ENCODE measurements at regions not wholly inside any gene's neighbourhood (a gene's known extent, or its start where the extent isn't known, plus 50 kb on each side); places are given as distances from the start of the nearest gene placed in this dataset.

GRCh38 chr2:183533021-183533420 lies 408.8 kb downstream of the NUP35 start:
- intact Hi-C loops (cut with micrococcal nuclease) = no loop called here
- Mint-ChIP-seq H3K9me3 (ENCODE audit: unreplicated experiment) (no peaks in the 10 kb centered on the region), H3K4me1 (ENCODE audit: insufficient read depth, unreplicated experiment) (no peaks in the 10 kb centered on the region), H3K4me3 (ENCODE audit: unreplicated experiment) (no peak overlapping the region), H3K27me3 (ENCODE audit: insufficient read depth, unreplicated experiment) (no peaks in the 10 kb centered on the region), H3K36me3 (ENCODE audit: insufficient read depth, unreplicated experiment) (no peaks in the 10 kb centered on the region), H3K27ac (ENCODE audit: low read depth, unreplicated experiment) (no peak overlapping the region)
- ChIA-PET POLR2A (interaction anchor here (0.6 kb wide), 1 partner anchor 463 kb away, joined by 3 read pairs; no protein-coding TSS in a partner anchor), CTCF (no interaction called here)
- DNase-seq (ENCODE audit: unreplicated experiment) = no peak
- no TSS peak for BruUV-seq (replicated peaks)
- TF ChIP-seq CTCF (IDR thresholded peaks at IDR 0.05; ENCODE audit: unreplicated experiment) = no peak

- H3K27me3 Mint-ChIP-seq (ENCODE audit: insufficient read depth, unreplicated experiment) = no peaks in the 10 kb centered on the region
- intact Hi-C loops (cut with micrococcal nuclease) = no loop called here
- no peak for TF ChIP-seq CTCF (IDR thresholded peaks at IDR 0.05; ENCODE audit: unreplicated experiment)
- H3K9me3 Mint-ChIP-seq (ENCODE audit: unreplicated experiment) = no peaks in the 10 kb centered on the region
- POLR2A ChIA-PET = no interaction called here
- no peak overlapping the region for H3K4me3 Mint-ChIP-seq (ENCODE audit: unreplicated experiment)
- CTCF ChIA-PET = interaction anchor here (0.6 kb wide), 1 partner anchor 364 kb away, joined by 3 read pairs; no protein-coding TSS in a partner anchor
- H3K4me1 Mint-ChIP-seq (ENCODE audit: insufficient read depth, unreplicated experiment) = no peaks in the 10 kb centered on the region
- H3K27ac Mint-ChIP-seq (ENCODE audit: low read depth, unreplicated experiment) = no peak overlapping the region
- H3K36me3 Mint-ChIP-seq (ENCODE audit: insufficient read depth, unreplicated experiment) = no peaks in the 10 kb centered on the region
- no TSS peak for BruUV-seq (replicated peaks)
- no peak for DNase-seq (ENCODE audit: unreplicated experiment)
Measured at GRCh38 chr2:183536290-183536689, 412.0 kb downstream of the NUP35 start.

- ChIA-PET CTCF (interaction anchor here (0.6 kb wide), 1 partner anchor 364 kb away, joined by 3 read pairs; no protein-coding TSS in a partner anchor), POLR2A (no interaction called here)
- H3K4me1 Mint-ChIP-seq (ENCODE audit: insufficient read depth, unreplicated experiment) = peaks cover 3% of the 10 kb centered on the region
- no peaks in the 10 kb centered on the region for H3K27me3 Mint-ChIP-seq (ENCODE audit: insufficient read depth, unreplicated experiment)
- no peaks in the 10 kb centered on the region for H3K9me3 Mint-ChIP-seq (ENCODE audit: unreplicated experiment)
- no peak for DNase-seq (ENCODE audit: unreplicated experiment)
- H3K36me3 Mint-ChIP-seq (ENCODE audit: insufficient read depth, unreplicated experiment) = no peaks in the 10 kb centered on the region
- TF ChIP-seq CTCF (IDR thresholded peaks at IDR 0.05; ENCODE audit: unreplicated experiment) = no peak
- intact Hi-C loops (cut with micrococcal nuclease) = no loop called here
- no peak overlapping the region for H3K4me3 Mint-ChIP-seq (ENCODE audit: unreplicated experiment)
- no peak overlapping the region for H3K27ac Mint-ChIP-seq (ENCODE audit: low read depth, unreplicated experiment)
- BruUV-seq (replicated peaks) = no TSS peak
Measured at GRCh38 chr2:183536714-183537113, 412.5 kb downstream of the NUP35 start.

- no peaks in the 10 kb centered on the region for H3K27me3 Mint-ChIP-seq (ENCODE audit: insufficient read depth, unreplicated experiment)
- no peak overlapping the region for H3K4me3 Mint-ChIP-seq (ENCODE audit: unreplicated experiment)
- intact Hi-C loops (cut with micrococcal nuclease) = no loop called here
- peaks cover 10% of the 10 kb centered on the region for H3K4me1 Mint-ChIP-seq (ENCODE audit: insufficient read depth, unreplicated experiment)
- DNase-seq (ENCODE audit: unreplicated experiment) = peak; percentile 78
- H3K27ac Mint-ChIP-seq (ENCODE audit: low read depth, unreplicated experiment) = no peak overlapping the region
- H3K9me3 Mint-ChIP-seq (ENCODE audit: unreplicated experiment) = peaks cover 8% of the 10 kb centered on the region
- peaks cover 5% of the 10 kb centered on the region for H3K36me3 Mint-ChIP-seq (ENCODE audit: insufficient read depth, unreplicated experiment)
- no peak for TF ChIP-seq CTCF (IDR thresholded peaks at IDR 0.05; ENCODE audit: unreplicated experiment)
- ChIA-PET POLR2A (no interaction called here), CTCF (no interaction called here)
- no TSS peak for BruUV-seq (replicated peaks)
Measured at GRCh38 chr2:183541766-183542165, 417.5 kb downstream of the NUP35 start.

Data from MCF 10A (cell line).